HEK293 (cell line): ENCODE measurements at regions not wholly inside any gene's neighbourhood (a gene's known extent, or its start where the extent isn't known, plus 50 kb on each side); places are given as distances from the start of the nearest gene placed in this dataset.

ENCODE experiments used
- CTCF ChIA-PET: fragments of 350-600 bp; formaldehyde crosslinking; extraction: SDS; loops from one replicate; lab custom pipeline; 2021; ENCODE audit warnings: antibody characterized with exemption; lab: Yijun Ruan, JAX
- POLR2A ChIA-PET: fragments of 300-600 bp; formaldehyde crosslinking; extraction: SDS; loops from one replicate; lab custom pipeline; 2020; ENCODE audit warnings: antibody characterized with exemption, inconsistent platforms; lab: Yijun Ruan, JAX
- H3K27ac ChIP-seq: fragments of 200-500 bp; sonication (Bioruptor generic); 2 replicates; pipeline ENCODE4 v1.5.1; 2014; ENCODE audit warnings: low read depth, low read length, control low read depth, inconsistent platforms; ENCODE audit errors: extremely low read depth
- H3K36me3 ChIP-seq, 2 experiments: fragments of 200-500 bp in 1 of 2; sonication (Bioruptor generic) in 1 of 2; 1 replicate in 1 of 2; 2 replicates in 1 of 2; pipeline ENCODE4 v1.5.1; 2014 to 2017; ENCODE audit warnings: inconsistent platforms in 2 of 2, low read length in 2 of 2; ENCODE audit not compliant: control insufficient read depth in 2 of 2, insufficient read depth in 1 of 2
- H3K4me1 ChIP-seq: fragments of 200-500 bp; sonication (Bioruptor generic); 2 replicates; pipeline ENCODE4 v1.5.1; 2014; ENCODE audit warnings: mild to moderate bottlenecking, low read length, inconsistent platforms; ENCODE audit not compliant: control insufficient read depth, insufficient read depth
- H3K4me3 ChIP-seq: 2 replicates; pipeline ENCODE4 v1.5.1; 2011; ENCODE audit warnings: low read depth, mild to moderate bottlenecking, control low read depth, low read length, moderate library complexity
- H3K9me3 ChIP-seq: fragments of 200-500 bp; sonication (Bioruptor generic); 2 replicates; pipeline ENCODE4 v1.5.1; 2014; ENCODE audit warnings: low read depth, low read length, inconsistent platforms; ENCODE audit not compliant: control insufficient read depth, insufficient read depth
- GLI2 ChIP-seq: fragments of 450-650 bp; formaldehyde crosslinking; IDR thresholded peaks from 2 replicates; pipeline ENCODE4; 2017; ENCODE audit warnings: missing biosample characterization, missing genetic modification characterization, low read depth, borderline replicate concordance
- GLI4 ChIP-seq: fragments of 450-650 bp; formaldehyde crosslinking; IDR thresholded peaks from 2 replicates; pipeline ENCODE4 v1.5.1; 2016; ENCODE audit warnings: missing biosample characterization, missing genetic modification characterization
- OSR2 ChIP-seq: fragments of 450-650 bp; formaldehyde crosslinking; IDR thresholded peaks from 2 replicates; pipeline ENCODE4 v1.5.1; 2016; ENCODE audit warnings: missing biosample characterization, missing genetic modification characterization
- PBX3 ChIP-seq: sonication (generic); formaldehyde crosslinking; IDR thresholded peaks from 2 replicates; pipeline ENCODE4 v1.8.1; 2022; ENCODE audit warnings: mild to moderate bottlenecking, moderate library complexity, missing genetic modification reagents
- PRDM10 ChIP-seq: fragments of 450-650 bp; formaldehyde crosslinking; IDR thresholded peaks from 2 replicates; pipeline ENCODE4 v1.5.1; 2016; ENCODE audit warnings: missing biosample characterization, missing genetic modification characterization
- ZBTB20 ChIP-seq: fragments of 450-650 bp; formaldehyde crosslinking; IDR thresholded peaks from 2 replicates; pipeline ENCODE4 v1.5.1; 2016; ENCODE audit warnings: missing biosample characterization, missing genetic modification characterization
- ZNF114 ChIP-seq: fragments of 450-650 bp; formaldehyde crosslinking; IDR thresholded peaks from 2 replicates; pipeline ENCODE4 v1.5.0; 2017; ENCODE audit warnings: missing biosample characterization, missing genetic modification characterization
- ZNF121 ChIP-seq: fragments of 450-650 bp; formaldehyde crosslinking; IDR thresholded peaks from 2 replicates; pipeline ENCODE4 v1.5.1; 2016; ENCODE audit warnings: missing biosample characterization, missing genetic modification characterization
- ZNF26 ChIP-seq: fragments of 450-650 bp; formaldehyde crosslinking; IDR thresholded peaks from 2 replicates; pipeline ENCODE4 v1.5.1; 2016; ENCODE audit warnings: missing biosample characterization, missing genetic modification characterization
- ZNF362 ChIP-seq: fragments of 450-650 bp; formaldehyde crosslinking; IDR thresholded peaks from 2 replicates; pipeline ENCODE4 v1.5.1; 2016; ENCODE audit warnings: missing biosample characterization, missing genetic modification characterization
- ZNF398 ChIP-seq: fragments of 450-650 bp; formaldehyde crosslinking; IDR thresholded peaks from 2 replicates; pipeline ENCODE4 v1.5.1; 2017; ENCODE audit warnings: missing biosample characterization, missing genetic modification characterization
- ZNF404 ChIP-seq: fragments of 450-650 bp; formaldehyde crosslinking; IDR thresholded peaks from 2 replicates; pipeline ENCODE4 v1.5.1; 2017; ENCODE audit warnings: missing biosample characterization, missing genetic modification characterization
- ZNF426 ChIP-seq: fragments of 450-650 bp; formaldehyde crosslinking; IDR thresholded peaks from 2 replicates; pipeline ENCODE4 v1.5.1; 2017; ENCODE audit warnings: missing biosample characterization, missing genetic modification characterization, mild to moderate bottlenecking, inconsistent platforms, moderate library complexity
- ZNF473 ChIP-seq: fragments of 450-650 bp; formaldehyde crosslinking; IDR thresholded peaks from 2 replicates; pipeline ENCODE4 v1.5.1; 2017; ENCODE audit warnings: missing biosample characterization, missing genetic modification characterization
- ZNF544 ChIP-seq: fragments of 450-650 bp; formaldehyde crosslinking; IDR thresholded peaks from 2 replicates; pipeline ENCODE4 v1.5.0; 2017; ENCODE audit warnings: missing biosample characterization, missing genetic modification characterization
- ZNF580 ChIP-seq: fragments of 450-650 bp; formaldehyde crosslinking; IDR thresholded peaks from 2 replicates; pipeline ENCODE4 v1.5.1; 2016; ENCODE audit warnings: missing biosample characterization, missing genetic modification characterization
- ZNF629 ChIP-seq: fragments of 450-650 bp; formaldehyde crosslinking; IDR thresholded peaks from 2 replicates; pipeline ENCODE4 v1.5.1; 2017; ENCODE audit warnings: missing biosample characterization, missing genetic modification characterization
- ZNF645 ChIP-seq: fragments of 450-650 bp; formaldehyde crosslinking; IDR thresholded peaks from 2 replicates; pipeline ENCODE4; 2016; ENCODE audit warnings: missing biosample characterization, missing genetic modification characterization
- ZNF747 ChIP-seq: fragments of 450-650 bp; formaldehyde crosslinking; IDR thresholded peaks from 2 replicates; pipeline ENCODE4 v1.5.1; 2016; ENCODE audit warnings: missing biosample characterization, missing genetic modification characterization
- ZNF76 ChIP-seq: fragments of 450-650 bp; formaldehyde crosslinking; IDR thresholded peaks from 2 replicates; pipeline ENCODE4; 2016; ENCODE audit warnings: low read depth, missing biosample characterization, missing genetic modification characterization, borderline replicate concordance
- ZNF768 ChIP-seq: fragments of 450-650 bp; formaldehyde crosslinking; IDR thresholded peaks from 2 replicates; pipeline ENCODE4 v1.5.1; 2018; ENCODE audit warnings: missing biosample characterization, mild to moderate bottlenecking, missing genetic modification characterization
- ZNF777 ChIP-seq: fragments of 450-650 bp; formaldehyde crosslinking; IDR thresholded peaks from 2 replicates; pipeline ENCODE4 v1.5.1; 2017; ENCODE audit warnings: missing biosample characterization, missing genetic modification characterization, borderline replicate concordance

GRCh38 chr6:56856036-56856580, 98.8 kb upstream of the BEND6 start:
- H3K9me3 ChIP-seq = no peaks in the 10 kb centered on the region
- H3K36me3 ChIP-seq = no peaks in the 10 kb centered on the region
- peaks cover 18% of the 10 kb centered on the region for H3K4me1 ChIP-seq
- ChIA-PET CTCF (interaction anchor here (1.0 to 6.0 kb wide), 2 partner anchors 36 to 145 kb away, joined by 4 to 111 read pairs; no protein-coding TSS in a partner anchor), POLR2A (no interaction called here)
- H3K4me3 ChIP-seq = no peak overlapping the region
- TF ChIP-seq ZNF777 (tag by site-specific recombination) (no peak), ZNF121 (no peak), ZBTB20 (tag by site-specific recombination) (no peak), ZNF426 (tag by site-specific recombination) (no peak), PBX3 (CRISPR knock-in tag) (no peak), ZNF768 (no peak), ZNF580 (no peak), ZNF26 (tag by site-specific recombination) (no peak), ZNF404 (tag by site-specific recombination) (no peak), ZNF473 (tag by site-specific recombination) (no peak), ZNF747 (tag by site-specific recombination) (no peak)
- no peak overlapping the region for H3K27ac ChIP-seq

GRCh38 chr6:56854086-56854485, 100.8 kb upstream of the BEND6 start:
- Histone ChIP-seq H3K27ac (no peak overlapping the region), H3K9me3 (no peaks in the 10 kb centered on the region), H3K4me3 (no peak overlapping the region), H3K36me3 (no peaks in the 10 kb centered on the region), H3K4me1 (peaks cover 18% of the 10 kb centered on the region)
- ChIA-PET POLR2A (no interaction called here), CTCF (interaction anchor here (0.5 to 6.0 kb wide), 7 partner anchors 10 to 227 kb away, joined by 3 to 111 read pairs (median 25); no protein-coding TSS in a partner anchor)
- TF ChIP-seq GLI2 (tag by site-specific recombination) = no peak
- no peak for TF ChIP-seq ZNF362
- TF ChIP-seq ZNF398 (tag by site-specific recombination) = no peak
- TF ChIP-seq ZNF544 = no peak
- TF ChIP-seq ZNF26 (tag by site-specific recombination) = no peak
- no peak for TF ChIP-seq ZNF121
- no peak for TF ChIP-seq ZNF114 (tag by site-specific recombination)
- TF ChIP-seq PRDM10 = no peak
- no peak for TF ChIP-seq ZNF629 (tag by site-specific recombination)
- TF ChIP-seq OSR2 = no peak
- no peak for TF ChIP-seq ZNF645
- TF ChIP-seq ZNF76 (tag by site-specific recombination) = no peak
- TF ChIP-seq GLI4 (tag by site-specific recombination) = no peak
